ENCODE measurements at regions not wholly inside any gene's neighbourhood (a gene's known extent, or its start where the extent isn't known, plus 50 kb on each side); places are given as distances from the start of the nearest gene placed in this dataset.
"Not testable (repeated sequence)": the region's sequence is repeated elsewhere in the genome, so short reads cannot be mapped to it uniquely, and the experiment has no call there.

- 61 to 88% (median 78%) methylated on average over 4 of the region's 4 CpGs for WGBS, 5 donors
- Histone ChIP-seq H3K4me1 (no peaks in the 10 kb centered on the region), H3K27ac (no peak overlapping the region), H3K27me3 (no peaks in the 10 kb centered on the region), H3K36me3 (no peaks in the 10 kb centered on the region), H3K9me3 (peaks cover 0 to 3% (median 0%) of the 10 kb centered on the region in 4 donors), H3K4me3 (no peak overlapping the region)
- intact Hi-C loops (cut with DNase I; ENCODE audit: low total_unique reads), result no loop called here
- no peak for DNase-seq
- TF ChIP-seq EP300 (IDR thresholded peaks at IDR 0.05) (no peak), CTCF (IDR thresholded peaks at IDR 0.05) (no peak), POLR2AphosphoS5 (IDR thresholded peaks at IDR 0.05) (no peak), POLR2A (IDR thresholded peaks at IDR 0.05) (no peak)
Observed at GRCh38 chrX:128676651-128677050, 624.4 kb upstream of the ACTRT1 start.

- 51 to 91% (median 72%) methylated on average over 4 to 9 of the region's 9 CpGs for WGBS, 5 donors
Observed at GRCh38 chrX:128674326-128675086, 622.3 kb upstream of the ACTRT1 start.

GRCh38 chrX:128664211-128664610 lies 612.0 kb upstream of the ACTRT1 start:
- peaks cover 0 to 3% (median 0%) of the 10 kb centered on the region in 3 donors for H3K27me3 ChIP-seq

More at GRCh38 chrX:128674326-128675086, 622.3 kb upstream of the ACTRT1 start:
- DNase-seq; H3K36me3 ChIP-seq; H3K9me3 ChIP-seq; H3K4me1 ChIP-seq; H3K4me3 ChIP-seq; H3K27me3 ChIP-seq; H3K27ac ChIP-seq; intact Hi-C loops (cut with DNase I; ENCODE audit: low total_unique reads): not testable (repeated sequence)

GRCh38 chrX:128653524-128654060 lies 601.4 kb upstream of the ACTRT1 start:
- Histone ChIP-seq H3K27me3 (no peaks in the 10 kb centered on the region), H3K4me3 (no peak overlapping the region), H3K27ac (no peak overlapping the region), H3K9me3 (peaks cover 0 to 19% (median 9%) of the 10 kb centered on the region in 4 donors), H3K36me3 (no peaks in the 10 kb centered on the region), H3K4me1 (no peaks in the 10 kb centered on the region)
- intact Hi-C loops (cut with DNase I; ENCODE audit: low total_unique reads), result no loop called here
- no peak for DNase-seq
- no peak for TF ChIP-seq CTCF (IDR thresholded peaks at IDR 0.05)
- TF ChIP-seq POLR2A (IDR thresholded peaks at IDR 0.05), result no peak
- no peak for TF ChIP-seq EP300 (IDR thresholded peaks at IDR 0.05)
- no peak for TF ChIP-seq POLR2AphosphoS5 (IDR thresholded peaks at IDR 0.05)
- 19 to 23% (median 20%) methylated on average over 6 of the region's 6 CpGs for WGBS, 5 donors

More at GRCh38 chrX:128664211-128664610, 612.0 kb upstream of the ACTRT1 start:
- Histone ChIP-seq H3K4me1 (no peaks in the 10 kb centered on the region), H3K36me3 (no peaks in the 10 kb centered on the region), H3K4me3 (no peak overlapping the region), H3K9me3 (peaks cover 0 to 11% (median 4%) of the 10 kb centered on the region in 4 donors), H3K27ac (no peak overlapping the region)
- intact Hi-C loops (cut with DNase I; ENCODE audit: low total_unique reads), result no loop called here
- 67 to 85% (median 78%) methylated on average over 1 of the region's 1 CpG for WGBS, 5 donors
- DNase-seq, result no peak
- TF ChIP-seq POLR2AphosphoS5 (IDR thresholded peaks at IDR 0.05) (no peak), POLR2A (IDR thresholded peaks at IDR 0.05) (no peak), EP300 (IDR thresholded peaks at IDR 0.05) (no peak), CTCF (IDR thresholded peaks at IDR 0.05) (no peak)

GRCh38 chrX:128650326-128650725 lies 598.1 kb upstream of the ACTRT1 start:
- H3K27ac ChIP-seq, result no peak overlapping the region
- H3K4me3 ChIP-seq, result no peak overlapping the region
- no peak for TF ChIP-seq POLR2AphosphoS5 (IDR thresholded peaks at IDR 0.05)
- TF ChIP-seq CTCF (IDR thresholded peaks at IDR 0.05), result no peak
- no peak for TF ChIP-seq POLR2A (IDR thresholded peaks at IDR 0.05)
- no peak for TF ChIP-seq EP300 (IDR thresholded peaks at IDR 0.05)
- 25 to 47% (median 33%) methylated on average over 1 of the region's 1 CpG for WGBS, 5 donors
- H3K4me1 ChIP-seq, result no peaks in the 10 kb centered on the region
- no peaks in the 10 kb centered on the region for H3K9me3 ChIP-seq
- H3K36me3 ChIP-seq, result no peaks in the 10 kb centered on the region
- DNase-seq, result no peak
- intact Hi-C loops (cut with DNase I; ENCODE audit: low total_unique reads), result no loop called here
- no peaks in the 10 kb centered on the region for H3K27me3 ChIP-seq

Measured in stomach (tissue), 8 donors.